ENCODE measurements at regions not wholly inside any gene's neighbourhood (a gene's known extent, or its start where the extent isn't known, plus 50 kb on each side); places are given as distances from the start of the nearest gene placed in this dataset.

GRCh38 chr11:119795231-119795630 is 66.2 kb upstream of the NECTIN1 start:
- ChIA-PET CTCF (no interaction called here), POLR2A (no interaction called here)
- TF ChIP-seq, protein P1, sequence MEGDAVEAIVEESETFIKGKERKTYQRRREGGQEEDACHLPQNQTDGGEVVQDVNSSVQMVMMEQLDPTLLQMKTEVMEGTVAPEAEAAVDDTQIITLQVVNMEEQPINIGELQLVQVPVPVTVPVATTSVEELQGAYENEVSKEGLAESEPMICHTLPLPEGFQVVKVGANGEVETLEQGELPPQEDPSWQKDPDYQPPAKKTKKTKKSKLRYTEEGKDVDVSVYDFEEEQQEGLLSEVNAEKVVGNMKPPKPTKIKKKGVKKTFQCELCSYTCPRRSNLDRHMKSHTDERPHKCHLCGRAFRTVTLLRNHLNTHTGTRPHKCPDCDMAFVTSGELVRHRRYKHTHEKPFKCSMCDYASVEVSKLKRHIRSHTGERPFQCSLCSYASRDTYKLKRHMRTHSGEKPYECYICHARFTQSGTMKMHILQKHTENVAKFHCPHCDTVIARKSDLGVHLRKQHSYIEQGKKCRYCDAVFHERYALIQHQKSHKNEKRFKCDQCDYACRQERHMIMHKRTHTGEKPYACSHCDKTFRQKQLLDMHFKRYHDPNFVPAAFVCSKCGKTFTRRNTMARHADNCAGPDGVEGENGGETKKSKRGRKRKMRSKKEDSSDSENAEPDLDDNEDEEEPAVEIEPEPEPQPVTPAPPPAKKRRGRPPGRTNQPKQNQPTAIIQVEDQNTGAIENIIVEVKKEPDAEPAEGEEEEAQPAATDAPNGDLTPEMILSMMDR (IDR thresholded peaks at IDR 0.05; ENCODE audit: control extremely low read depth, extremely low read depth, low read depth, missing control alignments): no peak
- no peak for DNase-seq (ENCODE audit: extremely low spot score)

DNA sequence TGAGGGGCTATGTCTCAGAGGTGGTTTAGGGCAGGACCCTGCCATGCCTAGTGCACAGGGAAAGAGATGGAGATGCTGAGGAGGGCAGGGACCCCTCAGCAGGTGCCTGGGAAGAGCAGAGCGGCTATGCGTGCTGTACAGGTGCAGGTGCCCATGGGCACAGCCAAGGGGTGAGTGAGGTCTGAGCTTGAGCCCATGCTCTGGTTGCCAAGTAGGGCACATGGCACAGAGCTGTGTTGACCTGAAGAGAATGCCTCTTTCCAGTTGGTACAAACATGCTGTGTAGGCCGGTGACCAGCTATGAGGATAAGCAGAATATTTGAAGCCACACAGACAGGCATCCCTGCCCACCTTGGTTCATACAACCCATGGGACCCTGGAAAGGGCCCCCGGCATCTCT is 65.8 kb upstream of the NECTIN1 start:
- POLR2A ChIA-PET: no interaction called here
- CTCF ChIA-PET: no interaction called here
- TF ChIP-seq, protein P1 (IDR thresholded peaks at IDR 0.05; ENCODE audit: control extremely low read depth, extremely low read depth, low read depth, missing control alignments): no peak
- no peak for DNase-seq (ENCODE audit: extremely low spot score)

- ChIA-PET POLR2A (no interaction called here), CTCF (interaction anchor here (1.0 to 1.2 kb wide), 2 partner anchors 13 to 14 kb away, joined by 3 to 4 read pairs; no protein-coding TSS in a partner anchor)
- TF ChIP-seq, protein P1 (IDR thresholded peaks at IDR 0.05; ENCODE audit: control extremely low read depth, extremely low read depth, low read depth, missing control alignments): no peak
- DNase-seq (ENCODE audit: extremely low spot score): no peak
These were observed 65.2 kb upstream of the NECTIN1 start for GRCh38 chr11:119794141-119794665.

DNA sequence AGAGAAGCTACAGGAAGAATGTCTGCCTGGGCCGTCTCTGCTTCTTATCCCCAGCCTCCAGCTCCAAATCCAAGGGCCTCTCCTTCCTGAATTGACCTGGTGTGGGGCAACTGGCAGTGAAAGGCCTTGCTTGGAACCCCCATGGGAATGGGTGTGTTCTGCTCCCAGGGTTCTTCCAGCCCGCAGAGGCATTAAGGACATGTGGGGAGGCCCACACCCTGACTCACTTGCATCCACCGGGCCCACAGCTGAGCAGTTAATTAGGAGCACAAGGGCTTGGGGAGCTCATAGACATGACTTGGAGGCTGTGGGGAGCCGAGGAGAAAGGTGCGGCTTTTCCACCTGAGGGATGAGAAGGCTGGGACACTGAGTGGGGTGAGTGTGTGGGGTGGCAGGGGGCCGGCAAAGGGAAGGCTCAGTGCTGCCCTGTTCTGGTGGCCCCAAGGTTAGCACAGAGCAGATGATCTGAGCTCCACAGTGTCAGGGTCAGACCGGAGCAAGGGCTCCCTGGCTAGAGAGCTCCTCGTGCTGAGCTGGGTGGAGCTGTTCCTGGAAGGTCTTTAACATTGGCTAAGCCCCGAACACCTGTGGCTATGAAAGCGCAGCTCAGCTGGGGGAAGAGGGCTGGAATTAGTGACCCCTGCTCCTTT is 64.5 kb upstream of the NECTIN1 start:
- TF ChIP-seq, protein P1 (IDR thresholded peaks at IDR 0.05; ENCODE audit: control extremely low read depth, extremely low read depth, low read depth, missing control alignments): no peak
- CTCF ChIA-PET: interaction anchor here (1.0 to 1.2 kb wide), 3 partner anchors 10 to 14 kb away, joined by 3 to 4 read pairs (median 3); no protein-coding TSS in a partner anchor
- DNase-seq (ENCODE audit: extremely low spot score): no peak
- POLR2A ChIA-PET: no interaction called here

DNA sequence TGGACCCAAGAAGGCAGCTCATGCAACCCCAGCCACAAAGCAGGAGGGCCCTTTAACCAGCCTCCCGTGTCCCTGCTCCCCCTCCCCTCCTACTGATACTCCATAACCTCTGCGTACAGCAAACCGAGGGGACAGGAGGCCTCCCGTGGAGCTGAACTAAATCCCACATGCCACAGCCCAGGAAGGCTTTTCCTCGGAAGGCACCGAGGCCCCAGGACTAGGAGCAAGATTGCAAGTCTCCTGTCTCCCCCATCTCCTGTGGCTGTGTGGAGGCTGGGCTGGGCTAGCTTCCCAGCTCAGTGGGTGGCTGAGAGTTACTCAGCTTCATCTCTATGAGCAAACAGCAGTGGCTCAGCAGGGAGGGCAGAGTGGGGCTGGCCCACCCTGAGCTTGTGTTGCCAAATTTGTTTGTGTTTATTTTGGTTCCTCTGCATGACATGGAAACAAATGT is 62.7 kb upstream of the NECTIN1 start:
- ChIA-PET CTCF (interaction anchor here (0.7 to 3.5 kb wide), 3 partner anchors 10 to 52 kb away, joined by 3 to 14 read pairs (median 3); no protein-coding TSS in a partner anchor), POLR2A (no interaction called here)
- DNase-seq (ENCODE audit: extremely low spot score): no peak
- TF ChIP-seq, protein P1 (IDR thresholded peaks at IDR 0.05; ENCODE audit: control extremely low read depth, extremely low read depth, low read depth, missing control alignments): no peak

GRCh38 chr11:119791047-119791446 is 62.0 kb upstream of the NECTIN1 start:
- CTCF ChIA-PET: interaction anchor here (0.7 to 3.5 kb wide), 4 partner anchors 10 to 51 kb away, joined by 3 to 14 read pairs (median 3); no protein-coding TSS in a partner anchor
- TF ChIP-seq, protein P1 (IDR thresholded peaks at IDR 0.05; ENCODE audit: control extremely low read depth, extremely low read depth, low read depth, missing control alignments): no peak
- DNase-seq (ENCODE audit: extremely low spot score): no peak
- POLR2A ChIA-PET: no interaction called here
